Liver (tissue), 3 donors: ENCODE measurements at regions not wholly inside any gene's neighbourhood (a gene's known extent, or its start where the extent isn't known, plus 50 kb on each side); places are given as distances from the start of the nearest gene placed in this dataset.

Experiments
- EGR1 ChIP-seq, 2 donors: IDR thresholded peaks; 2 replicates each; pipeline ENCODE4 v1.6.1; 2016 to 2018; ENCODE audit warnings: antibody characterized with exemption in 2 of 2, low read depth in 2 of 2
- GABPA ChIP-seq, 2 donors: IDR thresholded peaks in 1 of 2; conservative IDR thresholded peaks in 1 of 2; 2 replicates each; pipeline ENCODE4 v1.6.1; 2016; ENCODE audit warnings: antibody characterized with exemption in 2 of 2, mild to moderate bottlenecking in 1 of 2, moderate library complexity in 1 of 2
- HNF4A ChIP-seq, 2 donors: conservative IDR thresholded peaks; 2 replicates each; pipeline ENCODE4 v1.6.1; 2016; ENCODE audit warnings: antibody characterized with exemption in 2 of 2, mild to moderate bottlenecking in 2 of 2
- JUND ChIP-seq, 2 donors: IDR thresholded peaks; 2 replicates each; pipeline ENCODE4 v1.6.1; 2016; ENCODE audit warnings: antibody characterized with exemption in 2 of 2
- RAD21 ChIP-seq, 2 donors: IDR thresholded peaks; 2 replicates each; pipeline ENCODE4 v1.6.1; 2016; ENCODE audit warnings: antibody characterized with exemption in 2 of 2, mild to moderate bottlenecking in 2 of 2
- RXRA ChIP-seq, 2 donors: IDR thresholded peaks; 2 replicates each; pipeline ENCODE4 v1.6.1; 2017 to 2018; ENCODE audit warnings: antibody characterized with exemption in 2 of 2, mild to moderate bottlenecking in 1 of 2
- SP1 ChIP-seq: IDR thresholded peaks from 2 replicates; pipeline ENCODE4 v1.6.1; 2018; ENCODE audit warnings: antibody characterized with exemption, mild to moderate bottlenecking
- TAF1 ChIP-seq: conservative IDR thresholded peaks from 2 replicates; pipeline ENCODE4 v1.6.1; 2016; ENCODE audit warnings: antibody characterized with exemption, mild to moderate bottlenecking
- ZBTB33 ChIP-seq: IDR thresholded peaks from 2 replicates; pipeline ENCODE4 v1.6.1; 2016; ENCODE audit warnings: antibody characterized with exemption
- TF ChIP-seq, protein P1 (sequence below): fragments of 150-350 bp; IDR thresholded peaks from 2 replicates; pipeline ENCODE4 v1.5.1; 2017; ENCODE audit warnings: improper control_type of control experiment, low read depth, low read length; ENCODE audit not compliant: missing input control
- TF ChIP-seq, protein P2 (sequence below): IDR thresholded peaks from 2 replicates; pipeline ENCODE4 v1.6.1; 2016; ENCODE audit warnings: antibody characterized with exemption, mild to moderate bottlenecking
- TF ChIP-seq, protein P3 (sequence below): IDR thresholded peaks from 2 replicates; pipeline ENCODE4 v1.6.1; 2016; ENCODE audit warnings: antibody characterized with exemption
- donor health status: healthy.
- donor health status: healthy.

DNA sequence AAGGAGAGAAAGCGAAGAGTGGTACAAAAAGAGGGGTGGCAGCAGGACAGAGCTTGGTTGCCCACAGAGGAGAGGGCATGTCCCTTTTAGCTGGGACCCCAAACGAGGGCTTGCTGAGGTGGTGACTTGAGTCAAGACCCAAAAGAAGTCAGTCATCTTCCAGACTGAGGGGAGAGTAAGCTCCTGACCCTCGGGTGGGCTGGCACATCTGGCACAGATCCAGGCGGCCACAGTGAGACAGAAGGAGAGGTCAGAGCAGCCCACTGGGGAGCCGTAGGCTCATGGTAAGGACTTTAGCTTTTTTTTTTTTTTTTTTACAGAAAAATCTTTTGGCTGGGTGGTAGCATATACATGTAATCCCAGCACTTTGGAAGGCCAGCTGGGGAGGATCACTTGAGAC, 77.9 kb upstream of the ST6GAL2 start:
- TF ChIP-seq, protein P1, sequence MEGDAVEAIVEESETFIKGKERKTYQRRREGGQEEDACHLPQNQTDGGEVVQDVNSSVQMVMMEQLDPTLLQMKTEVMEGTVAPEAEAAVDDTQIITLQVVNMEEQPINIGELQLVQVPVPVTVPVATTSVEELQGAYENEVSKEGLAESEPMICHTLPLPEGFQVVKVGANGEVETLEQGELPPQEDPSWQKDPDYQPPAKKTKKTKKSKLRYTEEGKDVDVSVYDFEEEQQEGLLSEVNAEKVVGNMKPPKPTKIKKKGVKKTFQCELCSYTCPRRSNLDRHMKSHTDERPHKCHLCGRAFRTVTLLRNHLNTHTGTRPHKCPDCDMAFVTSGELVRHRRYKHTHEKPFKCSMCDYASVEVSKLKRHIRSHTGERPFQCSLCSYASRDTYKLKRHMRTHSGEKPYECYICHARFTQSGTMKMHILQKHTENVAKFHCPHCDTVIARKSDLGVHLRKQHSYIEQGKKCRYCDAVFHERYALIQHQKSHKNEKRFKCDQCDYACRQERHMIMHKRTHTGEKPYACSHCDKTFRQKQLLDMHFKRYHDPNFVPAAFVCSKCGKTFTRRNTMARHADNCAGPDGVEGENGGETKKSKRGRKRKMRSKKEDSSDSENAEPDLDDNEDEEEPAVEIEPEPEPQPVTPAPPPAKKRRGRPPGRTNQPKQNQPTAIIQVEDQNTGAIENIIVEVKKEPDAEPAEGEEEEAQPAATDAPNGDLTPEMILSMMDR = no peak
- TF ChIP-seq HNF4A (conservative IDR thresholded peaks at IDR 0.05) = no peak
- TF ChIP-seq, protein P2, sequence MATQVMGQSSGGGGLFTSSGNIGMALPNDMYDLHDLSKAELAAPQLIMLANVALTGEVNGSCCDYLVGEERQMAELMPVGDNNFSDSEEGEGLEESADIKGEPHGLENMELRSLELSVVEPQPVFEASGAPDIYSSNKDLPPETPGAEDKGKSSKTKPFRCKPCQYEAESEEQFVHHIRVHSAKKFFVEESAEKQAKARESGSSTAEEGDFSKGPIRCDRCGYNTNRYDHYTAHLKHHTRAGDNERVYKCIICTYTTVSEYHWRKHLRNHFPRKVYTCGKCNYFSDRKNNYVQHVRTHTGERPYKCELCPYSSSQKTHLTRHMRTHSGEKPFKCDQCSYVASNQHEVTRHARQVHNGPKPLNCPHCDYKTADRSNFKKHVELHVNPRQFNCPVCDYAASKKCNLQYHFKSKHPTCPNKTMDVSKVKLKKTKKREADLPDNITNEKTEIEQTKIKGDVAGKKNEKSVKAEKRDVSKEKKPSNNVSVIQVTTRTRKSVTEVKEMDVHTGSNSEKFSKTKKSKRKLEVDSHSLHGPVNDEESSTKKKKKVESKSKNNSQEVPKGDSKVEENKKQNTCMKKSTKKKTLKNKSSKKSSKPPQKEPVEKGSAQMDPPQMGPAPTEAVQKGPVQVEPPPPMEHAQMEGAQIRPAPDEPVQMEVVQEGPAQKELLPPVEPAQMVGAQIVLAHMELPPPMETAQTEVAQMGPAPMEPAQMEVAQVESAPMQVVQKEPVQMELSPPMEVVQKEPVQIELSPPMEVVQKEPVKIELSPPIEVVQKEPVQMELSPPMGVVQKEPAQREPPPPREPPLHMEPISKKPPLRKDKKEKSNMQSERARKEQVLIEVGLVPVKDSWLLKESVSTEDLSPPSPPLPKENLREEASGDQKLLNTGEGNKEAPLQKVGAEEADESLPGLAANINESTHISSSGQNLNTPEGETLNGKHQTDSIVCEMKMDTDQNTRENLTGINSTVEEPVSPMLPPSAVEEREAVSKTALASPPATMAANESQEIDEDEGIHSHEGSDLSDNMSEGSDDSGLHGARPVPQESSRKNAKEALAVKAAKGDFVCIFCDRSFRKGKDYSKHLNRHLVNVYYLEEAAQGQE = no peak
- no peak for TF ChIP-seq TAF1
- TF ChIP-seq, protein P3, sequence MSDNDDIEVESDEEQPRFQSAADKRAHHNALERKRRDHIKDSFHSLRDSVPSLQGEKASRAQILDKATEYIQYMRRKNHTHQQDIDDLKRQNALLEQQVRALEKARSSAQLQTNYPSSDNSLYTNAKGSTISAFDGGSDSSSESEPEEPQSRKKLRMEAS = no peak
- TF ChIP-seq JUND (IDR thresholded peaks at IDR 0.05) = no peak
- TF ChIP-seq RAD21 (IDR thresholded peaks at IDR 0.05) = no peak
- no peak for TF ChIP-seq ZBTB33
- TF ChIP-seq SP1 = no peak
- no peak for TF ChIP-seq EGR1 (IDR thresholded peaks at IDR 0.05; ENCODE audit: low read depth in 2 of 2)
- TF ChIP-seq GABPA (IDR thresholded peaks at IDR 0.05 in 1 of 2, conservative IDR thresholded peaks at IDR 0.05 in 1 of 2) = no peak
- no peak for TF ChIP-seq RXRA (IDR thresholded peaks at IDR 0.05)
